Fibroblast of peridontal ligament (primary cell): ENCODE measurements at regions not wholly inside any gene's neighbourhood (a gene's known extent, or its start where the extent isn't known, plus 50 kb on each side); places are given as distances from the start of the nearest gene placed in this dataset.

Experiments
- DNase-seq: peaks from one replicate; pipeline ENCODE4 v3.0.0-alpha.2; 2010; ENCODE audit errors: extremely low read depth

DNA sequence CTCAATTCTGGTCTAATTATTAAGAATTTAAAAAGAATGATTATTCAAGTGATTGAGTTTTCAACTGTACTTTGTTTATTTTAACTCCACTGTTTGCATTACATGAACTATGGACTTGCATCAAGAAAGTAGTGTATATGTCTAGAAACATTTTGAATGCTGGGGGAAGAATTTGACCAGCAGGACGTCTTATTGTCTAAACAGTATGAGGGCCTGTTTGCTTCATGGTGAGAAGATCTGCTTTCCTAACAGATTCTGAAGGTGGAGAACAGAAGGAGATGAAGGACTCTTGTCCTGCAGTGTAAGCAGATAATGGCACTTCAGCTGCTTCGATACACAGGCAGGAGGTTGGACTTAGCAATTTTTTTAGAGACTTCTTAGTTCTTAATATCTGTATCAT lies 176.0 kb downstream of the DACT1 start:
- DNase-seq = no peak

DNA sequence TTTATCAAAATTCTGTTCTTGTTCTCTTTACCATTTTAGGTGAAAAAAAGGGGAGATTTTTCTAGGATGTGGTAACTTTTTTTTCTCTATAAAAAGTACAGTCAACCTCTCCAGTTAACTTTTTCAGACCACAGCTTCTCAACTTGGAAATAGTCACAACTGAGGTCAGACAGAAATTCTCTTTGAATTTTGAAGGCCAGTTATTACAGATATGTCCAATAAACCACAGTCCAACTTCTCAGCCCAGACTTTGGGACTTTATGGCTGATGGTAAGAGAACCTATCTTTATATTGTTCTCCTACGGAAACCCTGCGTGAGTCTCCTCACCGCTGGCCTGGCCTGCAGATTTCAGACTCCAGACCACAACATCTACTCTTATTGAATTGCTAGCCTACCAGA lies 176.7 kb downstream of the DACT1 start:
- DNase-seq = no peak

DNA sequence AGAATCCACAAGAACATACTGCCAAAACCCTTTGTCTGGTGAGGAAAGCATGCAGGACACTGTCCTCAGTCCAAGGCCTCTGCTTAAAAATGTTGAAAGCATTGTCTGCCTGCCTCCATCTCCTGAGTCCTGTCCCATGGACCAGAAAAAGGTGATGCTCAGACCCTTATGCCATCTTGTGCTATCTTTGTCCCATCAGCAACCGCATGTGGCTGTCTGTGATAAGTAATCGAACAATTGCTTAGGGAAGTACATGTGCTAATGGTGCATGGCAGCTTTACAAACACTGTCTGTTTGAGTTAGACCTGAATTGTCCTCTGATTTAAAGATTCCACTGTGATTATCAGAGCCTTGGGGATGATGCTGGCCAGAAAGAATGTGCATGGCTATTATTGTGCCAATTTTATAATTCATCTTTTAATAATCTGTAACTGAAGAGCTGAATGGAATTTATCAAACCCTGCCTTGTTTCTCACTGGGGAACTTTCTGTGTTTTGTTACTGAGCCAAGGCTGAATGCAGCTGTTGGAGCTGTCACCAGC lies 177.5 kb downstream of the DACT1 start:
- DNase-seq = peak; percentile 79

DNA sequence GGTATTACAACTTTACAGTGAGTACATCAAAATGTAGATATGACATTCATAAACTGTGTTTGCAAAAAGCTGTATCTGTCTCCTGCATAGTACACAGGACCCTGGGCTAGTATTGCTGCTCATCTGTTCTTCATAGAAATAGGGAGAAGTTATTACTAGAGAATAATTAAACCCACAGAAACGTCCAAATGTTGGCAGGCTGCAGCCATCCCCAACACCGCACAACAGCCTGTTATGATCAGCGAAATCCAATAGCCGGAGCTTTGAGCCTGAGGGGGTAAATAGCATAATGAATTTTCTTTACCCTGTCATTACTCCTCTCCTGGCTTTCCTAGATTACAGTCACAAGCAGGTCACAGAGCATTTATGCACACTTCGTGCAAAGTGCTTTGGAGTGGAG lies 178.0 kb downstream of the DACT1 start:
- no peak for DNase-seq

DNA sequence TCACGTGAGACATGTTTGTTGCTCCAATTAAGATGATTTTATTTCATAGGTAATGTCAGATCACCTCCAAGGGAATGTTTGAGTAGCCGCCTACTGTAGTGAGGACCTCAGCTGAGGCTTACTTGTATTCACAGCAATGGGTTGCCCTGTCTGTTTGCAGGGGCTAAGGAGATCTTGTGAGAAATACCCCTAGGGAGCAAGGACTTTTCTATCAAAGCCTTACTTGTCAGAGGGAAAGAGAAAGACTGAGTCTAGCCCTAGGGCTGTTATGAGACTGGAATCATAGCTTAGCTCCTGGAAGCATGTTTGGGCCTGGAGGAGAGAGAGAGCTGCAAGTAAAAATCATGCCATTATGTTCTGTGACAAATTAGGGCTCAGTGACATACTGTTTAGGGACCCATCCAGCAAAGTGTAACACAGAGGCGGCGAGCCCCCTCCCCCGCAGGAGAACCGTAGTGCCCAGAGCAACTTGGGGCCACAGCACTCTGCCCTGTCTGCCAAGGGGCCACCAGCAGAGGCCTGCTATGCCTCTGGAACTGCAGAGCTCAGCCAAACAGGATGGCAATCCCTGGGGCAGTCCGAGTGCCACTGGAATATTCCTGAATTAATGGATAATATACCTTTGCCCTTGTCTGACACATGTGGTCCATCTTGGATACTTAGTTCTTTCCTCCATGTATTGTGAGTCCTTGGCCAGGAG lies 178.8 kb downstream of the DACT1 start:
- DNase-seq = no peak

DNA sequence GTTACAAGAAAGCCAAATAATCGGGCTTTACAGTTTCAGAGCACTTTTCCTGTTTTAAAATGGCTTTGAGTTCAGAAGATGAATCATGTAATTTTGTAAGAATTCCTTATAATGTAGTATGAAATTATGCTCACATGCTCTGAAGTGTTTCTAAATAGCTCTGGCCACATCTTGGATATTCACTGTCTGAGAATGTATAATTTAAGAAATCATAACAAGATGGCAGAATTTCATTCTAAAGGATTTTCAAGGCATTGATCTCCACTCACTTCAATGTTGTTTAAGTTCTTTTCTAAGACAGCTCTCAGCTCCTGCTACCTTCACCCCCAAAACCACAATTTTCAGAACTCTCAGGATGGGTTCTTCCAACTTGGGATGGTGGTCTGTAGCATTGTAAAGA lies 180.1 kb downstream of the DACT1 start:
- DNase-seq = peak; percentile 85

DNA sequence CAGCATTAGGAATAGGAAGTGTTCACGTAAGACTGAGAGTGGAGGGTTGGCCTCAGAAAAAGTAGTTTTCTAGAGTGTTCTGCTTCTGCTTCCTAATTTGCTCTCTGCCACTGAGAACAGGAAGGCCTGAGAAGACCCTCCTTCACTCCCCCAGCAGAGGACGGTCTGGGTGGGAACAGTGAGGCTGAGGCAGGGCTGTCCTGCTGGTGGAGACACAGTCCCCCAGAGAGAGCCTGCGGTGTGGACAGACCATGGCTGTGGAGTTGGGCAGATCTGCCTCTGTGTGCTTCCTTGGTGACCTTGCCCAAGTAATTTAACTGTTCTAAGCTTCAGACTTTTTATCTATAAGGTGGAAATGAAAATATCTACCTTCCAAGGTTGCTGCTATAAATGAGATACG lies 182.3 kb downstream of the DACT1 start:
- no peak for DNase-seq

DNA sequence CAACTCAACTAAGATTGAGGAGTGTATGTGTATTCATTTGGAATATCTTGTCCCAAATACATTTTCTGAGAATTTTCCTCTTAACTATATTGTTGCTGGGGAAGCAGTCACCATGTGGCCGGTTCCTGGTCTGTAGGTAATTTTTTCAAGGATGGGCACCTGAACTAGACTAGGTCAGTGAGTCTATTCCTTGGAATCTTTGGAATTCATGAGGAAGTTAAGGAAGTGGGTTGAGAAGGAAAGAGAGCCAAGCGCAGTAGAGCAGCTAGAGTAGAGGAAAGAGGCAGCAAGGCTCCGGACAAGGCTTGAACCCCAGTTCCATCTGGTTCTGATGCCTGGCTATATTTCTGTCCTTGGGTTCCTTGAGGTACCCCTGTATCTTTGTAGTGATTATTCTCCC lies 183.7 kb downstream of the DACT1 start:
- DNase-seq = no peak

DNA sequence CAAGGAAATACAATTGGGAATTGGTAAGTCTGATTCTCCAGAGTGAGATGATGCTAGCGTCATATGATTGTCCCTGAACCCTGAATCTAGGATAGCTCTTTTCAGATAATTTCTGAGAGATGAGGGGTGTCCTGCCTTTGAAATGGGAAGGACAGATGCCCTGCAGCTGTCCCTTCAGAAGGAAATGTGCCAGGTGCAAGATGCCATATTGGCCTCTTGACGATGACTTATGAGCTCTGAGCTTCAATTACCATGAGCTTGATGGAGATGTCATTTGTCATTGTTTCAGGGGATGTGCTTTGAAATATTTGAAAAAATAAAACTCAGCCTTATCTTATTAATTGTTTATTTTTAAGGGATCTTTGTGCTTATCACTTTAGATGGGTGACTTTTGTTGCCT lies 185.1 kb downstream of the DACT1 start:
- no peak for DNase-seq

DNA sequence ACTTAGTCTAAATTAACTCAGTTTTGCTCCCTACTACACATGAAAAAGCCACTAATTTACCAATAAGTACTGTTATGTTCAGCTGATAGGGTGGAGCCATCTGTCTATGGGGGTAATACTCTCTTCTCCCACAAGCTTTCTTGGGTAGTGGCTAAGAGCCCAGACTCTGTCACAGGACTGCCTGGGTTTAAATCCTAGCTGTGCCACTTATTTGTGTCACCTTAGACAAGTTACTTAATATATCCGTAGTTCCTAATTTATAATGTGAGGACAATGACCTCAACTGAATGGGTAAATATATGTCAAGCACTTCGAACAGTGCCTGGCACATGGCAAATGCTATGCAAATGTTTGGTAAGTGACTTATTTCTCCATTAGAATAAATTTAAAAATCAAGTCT lies 185.6 kb downstream of the DACT1 start:
- no peak for DNase-seq

DNA sequence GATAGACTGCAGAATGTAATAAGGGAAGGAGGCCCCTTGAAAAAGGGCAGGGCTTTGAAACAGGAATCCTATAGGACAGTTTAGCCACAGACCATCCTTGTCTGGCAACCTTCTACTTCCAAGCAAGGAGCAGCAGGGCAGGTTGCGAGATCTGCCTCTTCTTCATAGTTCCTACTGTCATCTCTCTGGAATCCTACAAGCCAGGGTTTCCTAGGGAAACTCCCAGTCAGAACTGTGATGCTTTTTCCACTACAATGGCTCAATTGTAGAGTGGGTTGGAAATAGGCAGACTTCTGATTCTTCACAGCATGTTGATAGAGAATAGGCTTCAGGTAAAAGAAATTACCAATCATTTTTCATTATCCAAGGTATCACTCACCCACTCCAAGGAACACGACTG lies 186.3 kb downstream of the DACT1 start:
- DNase-seq = no peak

DNA sequence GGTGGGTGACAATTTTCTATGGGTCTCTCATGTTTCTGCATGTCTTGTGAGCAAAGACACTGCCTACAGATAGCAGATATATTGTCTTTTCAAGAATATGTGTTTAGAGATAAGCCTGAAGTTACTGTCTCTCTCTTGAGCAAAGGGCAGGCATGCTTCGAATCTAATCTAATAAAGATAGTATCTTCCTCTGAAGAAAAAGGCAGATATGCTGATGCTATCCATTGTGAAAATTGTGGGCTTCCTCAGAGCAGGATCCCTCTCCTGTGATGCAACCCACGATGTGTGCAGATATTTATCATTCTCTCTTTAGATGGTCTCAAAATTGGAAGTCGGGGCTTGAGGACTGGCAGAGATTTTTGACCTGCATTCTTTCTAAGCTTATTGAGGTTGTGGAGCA lies 187.0 kb downstream of the DACT1 start:
- no peak for DNase-seq

DNA sequence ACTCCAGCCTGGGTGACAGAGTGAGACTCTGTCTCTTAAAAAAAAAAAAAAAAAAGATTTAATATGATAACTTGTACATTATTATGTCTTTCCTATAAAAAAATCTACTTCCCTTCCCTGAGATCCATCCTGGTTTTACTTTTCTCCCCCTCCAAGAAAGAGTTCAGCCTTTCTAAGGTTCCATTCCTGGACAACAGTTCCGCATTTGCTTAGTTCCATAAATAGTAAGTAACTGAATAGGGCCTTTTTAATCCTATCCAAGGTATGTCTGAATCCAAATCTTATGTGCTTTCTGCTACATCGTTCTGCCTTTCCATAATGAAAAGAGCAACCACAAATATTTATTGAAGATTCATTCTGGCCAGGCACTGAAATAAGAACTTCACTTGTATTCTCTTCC lies 187.8 kb downstream of the DACT1 start:
- DNase-seq = no peak

DNA sequence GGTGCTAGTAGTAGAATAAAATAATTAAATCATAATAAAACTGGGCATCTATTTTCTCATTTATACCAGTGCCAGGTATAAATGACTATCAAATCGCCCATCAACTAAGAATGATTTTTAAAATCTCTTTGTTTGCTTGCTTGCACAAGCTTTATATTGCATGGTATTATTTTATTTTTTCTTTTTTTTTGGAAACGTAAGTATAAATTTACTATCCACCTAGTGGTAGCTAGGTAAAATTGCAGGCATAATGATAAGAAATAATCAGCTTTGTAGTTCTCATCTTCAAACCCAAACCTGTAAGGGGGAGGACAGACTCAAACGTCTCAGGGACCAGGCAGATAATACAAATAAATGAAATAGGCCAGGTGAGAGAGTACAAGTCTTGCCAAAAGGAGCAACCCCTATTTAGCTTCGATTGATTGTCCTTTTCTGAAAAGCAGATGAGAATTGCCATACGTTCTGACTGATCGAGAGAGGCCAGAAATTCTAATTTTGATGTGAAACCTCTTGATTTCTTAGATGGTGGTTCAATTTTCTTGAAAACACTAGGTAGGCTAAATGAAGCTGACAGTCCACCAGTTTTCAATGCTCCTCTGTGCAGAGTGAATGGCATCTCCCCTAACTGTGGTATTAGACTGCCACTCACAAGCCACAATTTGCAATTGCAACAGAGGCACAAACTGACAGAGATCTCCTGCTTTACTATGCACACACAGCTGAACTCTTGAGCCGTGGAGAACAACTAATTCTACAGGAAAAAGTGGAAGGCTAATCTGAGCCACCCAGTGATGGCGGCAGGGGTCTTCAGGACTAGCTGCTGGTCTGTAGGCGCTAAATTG lies 189.3 kb downstream of the DACT1 start:
- DNase-seq = no peak

DNA sequence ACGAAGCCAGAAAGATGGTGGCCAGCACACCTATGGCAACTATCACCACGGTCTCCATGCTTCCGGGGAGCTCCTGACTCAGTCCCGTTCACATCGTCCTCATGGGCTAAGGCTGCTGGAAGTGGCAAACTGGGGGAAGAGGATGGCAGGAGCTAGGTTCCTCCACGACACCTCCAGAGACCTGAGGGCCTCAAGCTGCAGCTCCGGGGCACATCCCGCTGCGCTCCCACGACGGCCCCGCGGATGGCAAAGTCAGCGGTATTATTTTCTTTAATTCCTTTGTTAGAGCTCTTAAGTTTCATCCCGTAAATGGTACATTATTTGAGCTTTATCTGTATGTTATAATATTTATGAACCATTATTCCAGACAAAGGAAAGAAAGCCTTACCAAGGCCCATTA lies 190.5 kb downstream of the DACT1 start:
- no peak for DNase-seq

DNA sequence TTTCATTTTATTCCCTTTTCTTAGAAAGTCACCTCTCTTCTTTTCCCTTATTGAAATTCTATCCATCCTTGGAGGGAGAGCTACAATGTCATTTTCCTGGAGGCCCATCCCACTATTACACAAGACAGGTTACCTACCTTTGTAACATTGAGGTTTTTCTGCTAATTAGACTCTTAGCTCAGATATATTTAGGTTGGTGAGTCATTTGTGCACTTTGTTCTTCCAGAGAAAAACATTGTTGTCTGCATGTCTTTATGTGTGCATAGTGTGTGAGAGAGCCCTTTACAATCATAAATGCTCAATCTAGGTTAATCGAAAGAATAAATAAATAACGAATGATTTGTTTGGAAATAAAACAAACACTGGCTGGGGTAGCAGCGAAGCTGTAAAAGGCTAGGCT lies 191.8 kb downstream of the DACT1 start:
- peak; percentile 34 for DNase-seq

DNA sequence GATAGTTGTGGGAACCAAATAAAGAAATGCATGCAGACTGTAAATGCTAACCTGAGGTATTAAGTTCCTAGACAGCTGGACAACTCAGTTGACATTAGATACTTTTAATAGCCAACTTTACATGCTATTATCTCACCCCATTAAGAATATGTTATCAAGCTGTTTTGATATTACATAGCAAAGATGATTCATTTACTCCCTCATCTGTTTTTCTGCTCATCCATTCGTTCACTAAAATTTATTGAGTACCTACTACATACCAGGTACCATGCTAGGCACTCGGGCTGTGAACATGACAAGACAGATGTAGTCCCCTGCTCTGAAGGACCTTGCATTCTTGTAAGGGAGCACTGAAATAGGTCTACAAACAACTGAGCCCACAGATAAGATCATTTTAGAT lies 192.4 kb downstream of the DACT1 start:
- DNase-seq = no peak

DNA sequence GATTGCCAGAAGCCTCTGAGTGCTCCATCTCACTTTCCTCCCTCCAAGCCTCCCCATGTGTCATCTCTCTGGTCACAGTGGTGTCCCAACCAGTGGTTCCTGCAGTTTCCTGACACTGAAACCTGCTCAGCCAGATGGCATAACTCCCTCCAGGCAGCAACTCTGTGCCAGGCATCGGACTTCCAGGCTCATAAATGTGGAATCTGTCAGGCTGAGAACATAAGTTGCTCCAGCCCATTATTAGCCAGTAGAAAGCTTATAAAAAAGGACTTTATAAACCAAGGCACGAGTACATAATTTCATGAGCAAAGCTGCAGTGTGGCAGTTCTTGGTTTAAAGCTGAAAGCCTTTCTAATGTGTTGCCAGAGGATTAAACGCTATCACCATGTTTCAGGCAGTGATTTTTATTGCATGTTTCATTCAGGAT lies 194.3 kb downstream of the DACT1 start:
- no peak for DNase-seq

DNA sequence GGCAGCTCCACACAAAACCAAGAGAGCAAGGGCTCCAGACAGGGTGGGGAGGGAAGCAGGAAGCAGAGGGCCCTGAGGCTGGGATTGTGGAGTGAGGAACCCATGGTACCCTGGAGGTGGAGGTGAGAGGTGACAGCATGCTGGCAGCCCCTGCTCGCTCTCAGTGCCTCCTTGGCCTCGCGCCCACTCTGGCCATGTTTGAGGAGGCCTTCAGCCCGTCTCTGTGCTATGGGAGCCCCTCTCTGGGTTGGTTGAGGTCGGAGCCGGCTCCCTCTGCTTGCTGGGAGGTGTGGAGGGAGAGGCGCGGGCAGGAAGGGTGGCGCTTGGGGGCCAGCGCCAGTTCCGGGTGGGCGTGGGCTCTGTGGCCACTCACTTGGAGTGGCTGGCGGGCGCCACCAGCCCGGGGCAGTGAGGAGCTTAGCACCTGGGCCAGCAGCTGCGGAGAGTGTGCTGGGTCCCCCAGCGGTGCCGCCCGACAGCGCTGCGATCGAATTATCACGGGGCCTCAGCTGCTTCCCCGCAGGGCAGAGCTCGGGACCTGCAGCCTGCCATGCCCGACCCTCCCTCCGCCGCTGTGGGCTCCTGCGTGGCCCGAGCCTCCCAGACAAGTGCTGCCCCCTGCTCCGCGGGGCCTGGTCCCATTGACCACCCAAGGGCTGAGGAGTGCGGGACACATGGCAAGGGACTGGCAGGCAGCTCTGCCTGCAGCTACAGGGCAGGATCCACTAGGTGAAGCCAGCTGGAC lies 196.0 kb downstream of the DACT1 start:
- DNase-seq = no peak

DNA sequence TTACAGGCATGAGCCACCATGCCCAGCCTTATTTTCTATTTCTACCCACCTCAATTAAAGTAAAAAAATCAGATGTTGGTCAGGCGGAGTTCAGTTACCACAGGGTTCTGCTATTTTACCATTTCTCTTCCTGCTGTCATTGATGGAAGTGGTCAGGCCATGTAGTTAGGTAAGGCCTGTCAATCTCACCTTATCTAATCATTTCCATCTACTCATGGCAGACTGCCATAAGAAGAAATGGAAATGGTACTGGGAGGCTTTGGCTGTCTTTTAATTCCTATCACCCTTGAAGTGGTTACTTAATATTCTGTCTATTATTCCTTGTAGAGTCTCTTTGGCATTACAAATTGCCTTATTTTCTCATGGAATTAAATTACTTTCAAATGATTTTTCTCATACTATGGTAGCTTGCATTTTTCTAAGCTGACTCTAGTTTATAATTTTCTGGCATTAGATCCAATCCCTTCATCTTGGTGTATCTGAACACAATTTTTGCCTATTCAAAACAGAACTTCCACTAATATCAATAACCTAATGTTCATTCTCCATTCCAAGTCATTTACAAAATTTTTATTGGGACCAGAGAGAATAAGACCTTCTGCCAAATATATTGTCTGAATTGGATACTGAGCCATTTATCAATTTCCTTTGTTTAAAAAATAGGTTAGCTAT lies 198.7 kb downstream of the DACT1 start:
- no peak for DNase-seq

DNA sequence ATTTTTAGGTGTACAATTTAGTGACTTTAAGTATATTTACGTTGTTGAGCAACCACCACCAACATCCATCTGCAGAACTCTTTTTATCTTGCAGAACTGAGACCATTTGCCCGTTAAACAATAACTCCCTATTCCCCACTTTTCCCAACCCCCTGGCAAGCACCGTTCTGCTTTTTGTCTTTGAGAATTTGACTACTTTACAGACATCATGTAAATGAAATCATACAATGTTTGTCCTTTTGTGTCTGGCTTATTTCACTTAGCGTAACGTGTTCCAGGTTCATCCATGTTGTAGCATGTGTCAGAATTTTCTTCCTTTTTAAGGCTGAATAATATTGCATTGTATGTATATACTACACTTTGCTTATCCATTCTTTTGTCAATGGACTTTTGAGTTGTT lies 201.5 kb downstream of the DACT1 start:
- no peak for DNase-seq

DNA sequence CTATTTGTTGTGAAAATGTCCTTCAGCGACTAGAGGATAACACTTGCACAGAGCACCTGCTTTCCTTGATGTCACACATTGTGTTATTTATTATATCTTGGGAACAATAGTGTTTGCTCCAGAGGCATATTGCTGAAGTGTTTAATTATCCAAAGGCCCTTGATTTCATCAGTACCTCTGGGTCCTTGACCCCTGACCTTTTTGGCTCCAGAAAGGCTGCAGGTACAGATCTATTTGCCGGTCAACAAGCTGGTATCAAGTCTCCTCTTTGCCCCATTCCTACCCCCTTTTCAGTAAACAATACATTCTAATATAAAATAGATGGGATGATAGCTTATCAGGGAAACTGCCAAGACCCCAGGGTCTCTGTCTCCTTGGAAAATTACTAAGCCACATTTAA lies 206.8 kb downstream of the DACT1 start:
- no peak for DNase-seq
